BJ (cell line): ENCODE measurements at regions not wholly inside any gene's neighbourhood (a gene's known extent, or its start where the extent isn't known, plus 50 kb on each side); places are given as distances from the start of the nearest gene placed in this dataset.

Experiments
- CTCF ChIA-PET: fragments of 350-600 bp; formaldehyde crosslinking; extraction: SDS; loops from one replicate; lab custom pipeline; 2021; ENCODE audit warnings: antibody characterized with exemption, inconsistent platforms; lab: Yijun Ruan, JAX
- POLR2A ChIA-PET: fragments of 300-600 bp; sonication (Branson Sonifier 250); formaldehyde crosslinking; extraction: SDS; loops from one replicate; lab custom pipeline; 2021; ENCODE audit warnings: antibody characterized with exemption; lab: Charles Lee
- DNase-seq: peaks from one replicate; pipeline ENCODE4 v3.0.0-alpha.2; 2011; ENCODE audit warnings: low read depth
- H3K27me3 ChIP-seq: 2 replicates; pipeline ENCODE4 v1.6.0; 2011; ENCODE audit warnings: low read length; ENCODE audit not compliant: control insufficient read depth, insufficient read depth
- H3K36me3 ChIP-seq: 2 replicates; pipeline ENCODE4 v1.5.1; 2011; ENCODE audit warnings: low read length; ENCODE audit not compliant: control insufficient read depth, insufficient read depth
- H3K4me3 ChIP-seq: 2 replicates; pipeline ENCODE4 v1.5.1; 2011; ENCODE audit warnings: low read depth, mild to moderate bottlenecking, control low read depth, low read length
- CTCF ChIP-seq: IDR thresholded peaks from 2 replicates; pipeline ENCODE4 v1.5.1; 2011; ENCODE audit warnings: low read depth, mild to moderate bottlenecking, control low read depth, inconsistent platforms, low read length, moderate library complexity; ENCODE audit not compliant: insufficient read depth

- DNase-seq, result no peak
- H3K36me3 ChIP-seq, result no peaks in the 10 kb centered on the region
- no peak for TF ChIP-seq CTCF
- no peak overlapping the region for H3K4me3 ChIP-seq
- CTCF ChIA-PET, result no interaction called here
- no peaks in the 10 kb centered on the region for H3K27me3 ChIP-seq
- POLR2A ChIA-PET, result no interaction called here
Measured at GRCh38 chr6:166677941-166678340, 50.9 kb upstream of the RPS6KA2 start.
